Stimulated activated CD8-positive, alpha-beta memory T cell treated with anti-CD3 and anti-CD28 coated beads, Interleukin-2, amount 100 ng/mL, for 1 hour (primary cell): ENCODE measurements at regions not wholly inside any gene's neighbourhood (a gene's known extent, or its start where the extent isn't known, plus 50 kb on each side); places are given as distances from the start of the nearest gene placed in this dataset.

Experiments used
- DNase-seq, 2 donors: peaks; one replicate each; pipeline ENCODE4 v3.0.0-alpha.2; 2020; ENCODE audit warnings: low read depth in 2 of 2

- no peak for DNase-seq
These were observed 142.8 kb downstream of the CD8B2 start for GRCh38 chr2:106629981-106630380.

GRCh38 chr2:106631281-106631680 is 144.1 kb downstream of the CD8B2 start:
- no peak for DNase-seq

- no peak for DNase-seq
These were observed 150.9 kb downstream of the CD8B2 start for GRCh38 chr2:106638043-106638442.

- no peak for DNase-seq
These were observed 151.4 kb downstream of the CD8B2 start for GRCh38 chr2:106638580-106638979.

GRCh38 chr2:106642679-106643078 is 155.5 kb downstream of the CD8B2 start:
- DNase-seq = no peak

GRCh38 chr2:106644623-106645022 is 157.5 kb downstream of the CD8B2 start:
- DNase-seq = no peak

GRCh38 chr2:106646605-106647004 is 159.4 kb downstream of the CD8B2 start:
- DNase-seq = no peak

GRCh38 chr2:106649306-106649705 is 162.1 kb downstream of the CD8B2 start:
- no peak for DNase-seq

- no peak for DNase-seq
These were observed 166.3 kb downstream of the CD8B2 start for GRCh38 chr2:106653465-106653864.

GRCh38 chr2:106658616-106659015 is 171.5 kb downstream of the CD8B2 start:
- DNase-seq = no peak

GRCh38 chr2:106664669-106665068 is 177.5 kb downstream of the CD8B2 start:
- DNase-seq = no peak

- no peak for DNase-seq
These were observed 180.4 kb downstream of the CD8B2 start for GRCh38 chr2:106667478-106668070.

- DNase-seq = no peak
These were observed 198.2 kb downstream of the CD8B2 start for GRCh38 chr2:106685180-106685897.

GRCh38 chr2:106686814-106687213 is 199.2 kb downstream of the ST6GAL2 start:
- no peak for DNase-seq

- DNase-seq = no peak
These were observed 190.9 kb downstream of the ST6GAL2 start for GRCh38 chr2:106694964-106695470.

- no peak for DNase-seq
These were observed 190.0 kb downstream of the ST6GAL2 start for GRCh38 chr2:106695919-106696318.

GRCh38 chr2:106700616-106701015 is 185.4 kb downstream of the ST6GAL2 start:
- no peak for DNase-seq

- no peak for DNase-seq
These were observed 184.6 kb downstream of the ST6GAL2 start for GRCh38 chr2:106701203-106702022.

GRCh38 chr2:106703161-106703560 is 182.8 kb downstream of the ST6GAL2 start:
- DNase-seq = no peak

GRCh38 chr2:106704798-106705197 is 181.2 kb downstream of the ST6GAL2 start:
- no peak for DNase-seq

- DNase-seq = no peak
These were observed 180.1 kb downstream of the ST6GAL2 start for GRCh38 chr2:106705877-106706276.

GRCh38 chr2:106706283-106706682 is 179.7 kb downstream of the ST6GAL2 start:
- DNase-seq = no peak

- no peak for DNase-seq
These were observed 177.8 kb downstream of the ST6GAL2 start for GRCh38 chr2:106708209-106708608.
